GM18511 (cell line): ENCODE measurements at regions not wholly inside any gene's neighbourhood (a gene's known extent, or its start where the extent isn't known, plus 50 kb on each side); places are given as distances from the start of the nearest gene placed in this dataset.

Source experiments
- ATAC-seq: cut with Tn5 transposase; IDR thresholded peaks from one replicate; pipeline ENCODE4 v1.9.1; 2021; ENCODE audit warnings: mild to moderate bottlenecking, moderate library complexity; ENCODE audit not compliant: unreplicated experiment

DNA sequence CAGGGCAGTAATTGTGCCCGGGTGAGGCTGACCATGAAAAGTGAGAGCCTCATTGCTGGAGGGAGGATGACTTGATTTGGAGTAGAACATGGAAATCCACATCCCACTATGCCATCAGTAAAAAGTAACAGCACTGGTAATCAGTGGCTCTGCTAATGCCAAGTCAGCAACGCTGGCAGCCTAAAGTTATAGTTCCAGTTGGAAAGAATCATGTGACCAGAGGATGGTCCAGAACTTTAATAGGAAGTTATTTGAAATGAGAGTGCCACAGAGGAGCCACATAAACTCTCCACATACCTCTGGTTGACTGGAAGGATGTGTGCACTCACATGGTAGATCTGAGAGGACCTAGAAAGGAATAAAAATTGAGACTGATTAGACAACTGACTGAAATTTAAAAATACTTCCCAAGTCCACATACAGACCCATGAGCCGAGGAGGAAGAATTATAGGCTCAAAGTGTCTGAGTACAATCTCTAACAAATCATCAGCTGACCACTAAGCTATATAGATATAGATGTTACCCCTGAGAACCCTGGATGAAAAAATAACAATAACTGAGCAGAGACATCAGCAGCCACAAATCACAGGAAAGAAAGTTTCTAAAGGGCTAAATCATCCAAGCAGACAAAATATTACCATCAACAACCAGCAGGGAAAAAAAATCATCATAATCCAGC, 346.8 kb downstream of the STK39 start:
- no peak for ATAC-seq

GRCh38 chr2:167898340-167898739, 349.1 kb downstream of the STK39 start:
- ATAC-seq = no peak

GRCh38 chr2:167891841-167892240, 355.6 kb downstream of the STK39 start:
- no peak for ATAC-seq

DNA sequence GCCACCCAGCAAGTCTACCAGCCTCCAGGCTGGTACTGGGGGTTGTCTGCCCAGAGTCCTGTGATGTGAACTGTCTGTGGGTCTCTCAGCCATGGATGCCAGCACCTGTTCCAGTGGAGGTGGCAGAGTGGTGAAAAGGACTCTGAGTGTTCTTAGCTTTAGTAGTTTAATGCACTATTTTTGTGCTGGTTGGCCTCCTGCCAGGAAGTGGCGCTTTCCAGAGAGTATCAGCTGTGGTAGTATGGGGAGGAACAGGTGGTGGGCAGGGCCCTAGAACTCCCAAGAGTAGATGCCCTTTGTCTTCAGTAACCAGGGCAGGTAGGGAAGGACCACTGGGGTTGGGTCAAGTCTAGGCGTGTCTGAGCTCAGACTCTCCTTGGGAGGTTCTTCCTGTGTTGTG, 356.7 kb downstream of the STK39 start:
- no peak for ATAC-seq

- no peak for ATAC-seq
These were observed 367.0 kb downstream of the STK39 start for GRCh38 chr2:167880415-167880814.

DNA sequence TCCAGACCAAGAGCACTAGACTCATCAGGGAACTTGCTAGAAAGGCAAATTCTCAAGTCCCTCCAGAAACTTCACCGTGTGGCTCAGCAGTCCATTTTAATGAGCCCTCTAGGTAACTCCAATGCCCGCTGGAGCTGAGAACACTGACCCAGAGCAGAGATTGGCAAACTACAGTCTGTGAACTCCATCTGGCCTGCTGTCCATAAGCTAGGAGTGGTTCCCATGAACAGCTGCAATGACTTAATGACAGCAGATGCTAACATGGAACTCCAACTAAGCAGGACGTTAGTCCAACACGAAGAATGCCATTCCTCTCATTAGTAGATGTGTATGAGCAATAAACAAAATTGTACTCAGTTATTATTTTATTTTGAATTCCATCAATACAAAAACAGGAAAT, 371.9 kb downstream of the STK39 start:
- ATAC-seq = no peak

GRCh38 chr2:167874812-167875211, 372.6 kb downstream of the STK39 start:
- ATAC-seq = no peak

DNA sequence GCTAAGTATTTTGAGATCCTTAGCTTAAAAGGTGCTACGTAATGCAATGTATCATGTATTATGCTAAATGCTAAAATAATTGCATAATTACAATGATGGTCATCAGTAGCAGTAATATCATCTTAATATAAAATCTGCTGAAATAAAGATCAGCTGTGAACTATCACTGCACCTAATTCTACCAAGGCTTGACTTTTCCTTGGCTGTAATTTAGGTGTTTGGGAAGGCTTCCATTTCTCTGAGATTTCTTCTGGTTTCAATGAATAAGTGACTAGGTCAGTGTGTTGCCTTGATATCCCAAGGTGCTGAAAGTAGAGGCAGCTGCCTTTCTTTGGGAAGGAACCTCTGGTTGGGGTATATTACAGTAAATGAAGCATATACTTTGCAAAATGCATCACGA, 376.1 kb downstream of the STK39 start:
- no peak for ATAC-seq

- ATAC-seq = no peak
These were observed 378.2 kb downstream of the STK39 start for GRCh38 chr2:167869200-167869599.

GRCh38 chr2:167863377-167863776, 384.0 kb downstream of the STK39 start:
- peak; percentile 11 for ATAC-seq

GRCh38 chr2:167862782-167863181, 384.6 kb downstream of the STK39 start:
- ATAC-seq = peak; percentile 75

- ATAC-seq = peak; percentile 20
These were observed 385.1 kb downstream of the STK39 start for GRCh38 chr2:167862296-167862695.

GRCh38 chr2:167861574-167862193, 385.7 kb downstream of the STK39 start:
- ATAC-seq = no peak

- peak; percentile 2 for ATAC-seq
These were observed 387.3 kb downstream of the STK39 start for GRCh38 chr2:167860082-167860481.

DNA sequence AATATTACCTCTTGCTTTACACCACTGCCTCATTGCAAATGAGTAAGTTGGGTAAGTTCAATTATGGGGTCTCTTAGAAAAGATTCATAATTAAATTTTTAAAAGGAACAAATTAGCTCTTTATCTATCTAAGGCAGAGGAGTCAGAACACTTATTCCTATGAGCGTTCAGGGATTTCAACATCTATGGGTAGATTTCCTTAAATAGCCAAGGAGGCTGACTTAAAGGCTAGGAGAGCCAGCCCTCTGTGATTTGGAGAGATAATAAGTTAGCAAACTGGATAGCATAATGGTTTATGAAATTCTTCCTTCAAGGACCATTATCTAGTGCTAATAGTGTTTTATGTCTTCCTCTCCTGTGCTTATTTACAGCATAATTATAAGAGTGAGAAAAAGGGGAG, 387.7 kb downstream of the STK39 start:
- ATAC-seq = no peak

GRCh38 chr2:167858086-167858485, 389.3 kb downstream of the STK39 start:
- no peak for ATAC-seq

- ATAC-seq = no peak
These were observed 390.0 kb downstream of the STK39 start for GRCh38 chr2:167857416-167857815.

DNA sequence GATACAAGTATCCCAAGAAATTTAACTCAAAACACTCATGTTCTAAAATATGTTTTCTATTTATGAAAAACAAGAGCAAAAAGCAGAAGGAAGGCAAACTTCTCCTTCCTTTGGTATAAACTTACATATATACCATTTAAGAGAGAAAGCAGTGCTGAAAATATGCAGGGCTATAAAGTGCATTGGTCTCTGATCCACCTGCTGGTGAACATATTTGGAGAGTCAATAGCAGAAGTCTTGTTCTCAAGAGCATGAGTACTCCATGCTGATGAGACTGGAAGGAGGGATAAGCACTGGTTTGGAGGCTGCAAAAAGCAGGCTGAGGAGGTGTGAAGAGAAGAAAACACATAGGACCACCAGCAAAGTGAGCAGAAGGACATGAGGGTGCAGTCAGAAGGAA, 391.2 kb downstream of the STK39 start:
- no peak for ATAC-seq

- ATAC-seq = no peak
These were observed 392.2 kb downstream of the STK39 start for GRCh38 chr2:167855211-167855610.

DNA sequence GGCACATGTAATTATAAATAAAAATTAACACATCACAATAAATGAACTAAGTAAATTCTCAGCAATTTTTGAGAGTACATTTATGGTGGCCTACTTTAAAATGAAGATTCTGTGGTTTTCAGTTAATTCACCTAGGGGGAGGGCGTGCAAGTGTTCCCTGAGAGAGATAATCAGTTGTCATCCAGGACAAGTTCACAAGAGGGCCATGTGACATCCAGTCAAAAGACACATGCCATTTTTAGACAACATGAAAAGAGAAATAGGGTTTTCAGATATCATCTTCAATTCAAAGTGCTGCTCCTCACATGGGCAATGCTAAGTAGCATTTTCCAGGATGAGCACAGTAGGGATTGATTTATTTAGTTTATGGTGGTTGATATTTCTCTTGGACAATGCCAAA, 393.7 kb downstream of the STK39 start:
- ATAC-seq = no peak

DNA sequence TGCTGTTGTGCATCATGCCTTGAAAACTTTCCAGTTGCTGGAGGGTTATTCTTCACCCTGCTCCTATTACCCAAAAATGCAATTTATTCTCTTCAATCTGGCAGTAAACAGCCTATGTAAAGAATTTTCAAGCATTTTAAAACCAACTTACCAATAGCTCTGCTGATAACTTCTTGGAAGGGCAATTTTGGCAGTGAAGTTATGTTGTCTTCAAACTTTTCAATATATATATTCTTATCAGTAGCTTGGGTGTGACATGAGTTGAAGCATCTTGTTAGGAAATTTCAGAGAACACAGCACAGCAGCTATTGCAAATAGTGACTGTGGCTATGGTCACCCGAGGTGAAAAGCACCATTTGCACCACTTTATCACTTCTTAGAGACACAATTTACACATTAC, 395.5 kb downstream of the STK39 start:
- no peak for ATAC-seq

DNA sequence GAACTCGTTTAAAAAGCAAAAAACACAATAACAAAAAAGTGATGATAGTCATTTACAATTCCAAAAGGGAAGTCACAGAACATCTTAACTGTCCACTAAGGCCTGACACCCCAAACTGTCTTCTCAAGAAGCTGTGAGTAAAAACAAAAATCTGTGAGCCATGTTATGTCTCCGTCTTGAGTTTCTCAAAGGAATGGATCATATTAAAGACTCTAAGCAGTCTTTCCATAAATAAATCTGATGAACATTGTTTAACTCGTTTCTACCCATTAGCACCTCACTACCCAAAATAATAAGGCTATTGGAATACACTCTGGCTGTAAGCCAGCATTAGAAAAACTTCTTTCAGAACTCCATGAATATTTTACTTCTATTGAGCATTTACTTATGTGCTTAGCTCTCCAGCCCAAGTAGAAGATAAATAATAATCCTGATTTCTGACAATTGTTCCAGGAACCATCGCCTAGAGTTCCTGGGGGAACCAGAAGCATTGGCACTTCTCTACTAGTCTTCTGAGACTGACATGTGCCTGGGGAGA, 396.0 kb downstream of the STK39 start:
- ATAC-seq = no peak
